ENCODE measurements at regions not wholly inside any gene's neighbourhood (a gene's known extent, or its start where the extent isn't known, plus 50 kb on each side); places are given as distances from the start of the nearest gene placed in this dataset.

GRCh38 chr10:53130337-53130736 lies 357.8 kb upstream of the MBL2 start:
- no peaks in the 10 kb centered on the region for H3K27me3 ChIP-seq (ENCODE audit: insufficient read depth, low read length)
- TF ChIP-seq CTCF (conservative IDR thresholded peaks at IDR 0.05) = no peak

More at GRCh38 chr10:53130337-53130736, 357.8 kb upstream of the MBL2 start:
- Histone ChIP-seq H3T11ph (ENCODE audit: low read length) (no peak overlapping the region), H2BK5ac (ENCODE audit: insufficient read length, low read length) (no peak overlapping the region), H3K4me2 (ENCODE audit: insufficient read depth, insufficient read length, low read length) (no peak overlapping the region), H2AK5ac (ENCODE audit: insufficient read length, low read length) (no peak overlapping the region), H3K23ac (ENCODE audit: insufficient read length, low read depth, low read length) (no peak overlapping the region), H3K18ac (ENCODE audit: insufficient read length, low read depth, low read length) (no peak overlapping the region), H4K20me1 (ENCODE audit: control insufficient read depth, insufficient read depth, insufficient read length) (no peaks in the 10 kb centered on the region), H4K8ac (replicated peaks; ENCODE audit: insufficient read length, low read depth, low read length) (no peak overlapping the region), H2BK12ac (ENCODE audit: insufficient read length, low read depth, low read length) (no peak overlapping the region), H2BK20ac (ENCODE audit: low read depth, low read length, poor library complexity, severe bottlenecking) (no peak overlapping the region), H3K79me1 (ENCODE audit: insufficient read depth, low read depth, low read length, poor library complexity, severe bottlenecking) (no peaks in the 10 kb centered on the region), H3K27ac (ENCODE audit: insufficient read length, low read depth, low read length) (no peak overlapping the region), H3K4me1 (ENCODE audit: insufficient read depth, low read length) (no peaks in the 10 kb centered on the region), H4K91ac (ENCODE audit: insufficient read length, low read depth, low read length) (no peak overlapping the region), H3K9ac (ENCODE audit: extremely low read depth, insufficient read length, low read length) (no peak overlapping the region), H3K56ac (ENCODE audit: insufficient read length, low read depth, low read length) (no peak overlapping the region), H4K5ac (ENCODE audit: insufficient read length, low read depth, low read length) (no peak overlapping the region), H3K79me2 (ENCODE audit: insufficient read depth, low read length) (no peaks in the 10 kb centered on the region), H3K4ac (ENCODE audit: low read depth, low read length) (no peak overlapping the region), H2BK15ac (ENCODE audit: low read depth, low read length) (no peak overlapping the region), H3K9me3 (ENCODE audit: control insufficient read depth, low read depth, low read length) (no peaks in the 10 kb centered on the region), H3K14ac (ENCODE audit: insufficient read depth, low read length) (no peak overlapping the region), H2AFZ (ENCODE audit: low read length) (no peak overlapping the region), H2BK120ac (ENCODE audit: low read depth, low read length, poor library complexity, severe bottlenecking) (no peak overlapping the region), H3K23me2 (ENCODE audit: insufficient read length, low read depth, low read length, poor library complexity, severe bottlenecking) (no peaks in the 10 kb centered on the region)
- H3K27ac Mint-ChIP-seq = no peak overlapping the region
- no peaks in the 10 kb centered on the region for H3K27me3 Mint-ChIP-seq (ENCODE audit: low read depth)
- no peak for DNase-seq
- no peak overlapping the region for H3K4me3 Mint-ChIP-seq
- H3K36me3 Mint-ChIP-seq (ENCODE audit: insufficient read depth in 1 of 3, low read depth in 3 of 3) = no peaks in the 10 kb centered on the region
- H3K9me3 Mint-ChIP-seq = no peaks in the 10 kb centered on the region
- H3K4me1 Mint-ChIP-seq = no peaks in the 10 kb centered on the region
